ENCODE measurements at regions not wholly inside any gene's neighbourhood (a gene's known extent, or its start where the extent isn't known, plus 50 kb on each side); places are given as distances from the start of the nearest gene placed in this dataset.

GRCh38 chr5:87885758-87886157, 382.9 kb downstream of the TMEM161B start:
- no peak for FAIRE-seq
- DNase-seq (ENCODE audit: insufficient read length, low spot score): no peak

GRCh38 chr5:87877495-87877894, 391.1 kb downstream of the TMEM161B start:
- FAIRE-seq: no peak

GRCh38 chr5:87877023-87877422, 391.6 kb downstream of the TMEM161B start:
- DNase-seq (ENCODE audit: insufficient read length, low spot score) (no peak), FAIRE-seq (no peak)

More at GRCh38 chr5:87877495-87877894, 391.1 kb downstream of the TMEM161B start:
- no peak for DNase-seq (ENCODE audit: insufficient read length, low spot score)

GRCh38 chr5:87876616-87877015, 392.0 kb downstream of the TMEM161B start:
- DNase-seq (ENCODE audit: insufficient read length, low spot score): no peak
- no peak for FAIRE-seq

GRCh38 chr5:87872986-87873385, 395.7 kb downstream of the TMEM161B start:
- FAIRE-seq (no peak), DNase-seq (ENCODE audit: insufficient read length, low spot score) (no peak)

GRCh38 chr5:87868792-87869191, 399.9 kb downstream of the TMEM161B start:
- FAIRE-seq (no peak), DNase-seq (ENCODE audit: insufficient read length, low spot score) (no peak)

GRCh38 chr5:87867281-87867680, 401.4 kb downstream of the TMEM161B start:
- FAIRE-seq (no peak), DNase-seq (ENCODE audit: insufficient read length, low spot score) (no peak)

GRCh38 chr5:87853541-87853940, 415.1 kb downstream of the TMEM161B start:
- DNase-seq (ENCODE audit: insufficient read length, low spot score): no peak
- FAIRE-seq: no peak

GRCh38 chr5:87851603-87852002, 417.0 kb downstream of the TMEM161B start:
- DNase-seq (ENCODE audit: insufficient read length, low spot score) (no peak), FAIRE-seq (no peak)

GRCh38 chr5:87850843-87851242, 417.8 kb downstream of the TMEM161B start:
- FAIRE-seq: no peak
- DNase-seq (ENCODE audit: insufficient read length, low spot score): no peak

GRCh38 chr5:87845734-87846133, 422.9 kb downstream of the TMEM161B start:
- no peak for DNase-seq (ENCODE audit: insufficient read length, low spot score)
- FAIRE-seq: no peak

- no peak for FAIRE-seq
- no peak for DNase-seq (ENCODE audit: insufficient read length, low spot score)
Measured at GRCh38 chr5:87844866-87845265, 423.8 kb downstream of the TMEM161B start.

GRCh38 chr5:87844449-87844848, 424.2 kb downstream of the TMEM161B start:
- no peak for FAIRE-seq
- no peak for DNase-seq (ENCODE audit: insufficient read length, low spot score)

GRCh38 chr5:87836696-87837095, 424.0 kb upstream of the CCNH start:
- FAIRE-seq (no peak), DNase-seq (ENCODE audit: insufficient read length, low spot score) (no peak)

GRCh38 chr5:87831499-87831898, 418.8 kb upstream of the CCNH start:
- no peak for FAIRE-seq
- DNase-seq (ENCODE audit: insufficient read length, low spot score): no peak

GRCh38 chr5:87829217-87829551, 416.5 kb upstream of the CCNH start:
- FAIRE-seq (no peak), DNase-seq (ENCODE audit: insufficient read length, low spot score) (no peak)

- no peak for DNase-seq (ENCODE audit: insufficient read length, low spot score)
- FAIRE-seq: no peak
Measured at GRCh38 chr5:87828545-87829216, 416.0 kb upstream of the CCNH start.

GRCh38 chr5:87827539-87827938, 414.8 kb upstream of the CCNH start:
- FAIRE-seq: no peak

GRCh38 chr5:87826507-87826906, 413.8 kb upstream of the CCNH start:
- no peak for DNase-seq (ENCODE audit: insufficient read length, low spot score)
- FAIRE-seq: no peak

More at GRCh38 chr5:87827539-87827938, 414.8 kb upstream of the CCNH start:
- no peak for DNase-seq (ENCODE audit: insufficient read length, low spot score)

GRCh38 chr5:87825583-87825982, 412.9 kb upstream of the CCNH start:
- no peak for FAIRE-seq
- no peak for DNase-seq (ENCODE audit: insufficient read length, low spot score)

GRCh38 chr5:87807783-87808182, 395.1 kb upstream of the CCNH start:
- DNase-seq (ENCODE audit: insufficient read length, low spot score): no peak
- FAIRE-seq: no peak

- no peak for FAIRE-seq
- DNase-seq (ENCODE audit: insufficient read length, low spot score): no peak
Measured at GRCh38 chr5:87803352-87803751, 390.6 kb upstream of the CCNH start.

GRCh38 chr5:87791869-87792268, 379.1 kb upstream of the CCNH start:
- no peak for FAIRE-seq
- DNase-seq (ENCODE audit: insufficient read length, low spot score): no peak

All from GM19239 (cell line).